Panc1 (cell line): ENCODE measurements at regions not wholly inside any gene's neighbourhood (a gene's known extent, or its start where the extent isn't known, plus 50 kb on each side); places are given as distances from the start of the nearest gene placed in this dataset.

Experiments used
- ATAC-seq: fragments of 200-7000 bp; cut with Tn5 transposase; 2 replicates; pipeline ENCODE4 v1.9.1; 2020; ENCODE audit warnings: mild to moderate bottlenecking, moderate library complexity
- BruUV-seq: library from RNA; stranded (reverse); fragments of 400-500 nt; replicated peaks from 2 replicates; lab custom pipeline; 2021; lab: Mats Ljungman, UMichigan
- CTCF ChIA-PET: fragments of 300-600 bp; sonication (Branson Sonifier 250); formaldehyde crosslinking; loops from one replicate; lab custom pipeline; 2022; ENCODE audit warnings: antibody characterized with exemption; lab: Charles Lee
- POLR2A ChIA-PET: fragments of 300-600 bp; sonication (Branson Sonifier 250); formaldehyde crosslinking; loops from one replicate; lab custom pipeline; 2022; ENCODE audit warnings: antibody characterized with exemption; lab: Charles Lee
- DNase-seq: peaks from one replicate; pipeline ENCODE4 v3.0.0-alpha.2; 2010; ENCODE audit warnings: low read depth, low spot score
- H3K27ac ChIP-seq: 2 replicates; pipeline ENCODE4 v1.5.1; 2011; ENCODE audit warnings: mild to moderate bottlenecking, low read length, inconsistent platforms
- H3K27me3 ChIP-seq: fragments of 200-500 bp; sonication (Bioruptor generic); 2 replicates; pipeline ENCODE4 v1.6.0; 2014; ENCODE audit warnings: low read length, inconsistent platforms; ENCODE audit not compliant: control insufficient read depth, insufficient read depth
- H3K36me3 ChIP-seq: fragments of 200-500 bp; sonication (Bioruptor generic); 2 replicates; pipeline ENCODE4 v1.5.1; 2014; ENCODE audit warnings: inconsistent platforms, mild to moderate bottlenecking, low read length, moderate library complexity; ENCODE audit not compliant: control insufficient read depth, insufficient read depth
- H3K4me1 ChIP-seq: 2 replicates; pipeline ENCODE4 v1.5.1; 2011; ENCODE audit warnings: inconsistent platforms, mild to moderate bottlenecking, low read length, moderate library complexity; ENCODE audit not compliant: control insufficient read depth, insufficient read depth
- H3K4me3 ChIP-seq, 2 experiments: 2 replicates each; pipeline ENCODE4 v1.5.1; 2011 to 2012; ENCODE audit warnings: low read depth in 2 of 2, low read length in 2 of 2, mild to moderate bottlenecking in 2 of 2, inconsistent platforms in 1 of 2, moderate library complexity in 1 of 2
- H3K9me3 ChIP-seq: fragments of 200-500 bp; sonication (Bioruptor generic); 2 replicates; pipeline ENCODE4 v1.5.1; 2014; ENCODE audit warnings: low read depth, mild to moderate bottlenecking, inconsistent platforms, low read length, moderate library complexity; ENCODE audit not compliant: control insufficient read depth, insufficient read depth
- CTCF ChIP-seq: fragments of 450-650 bp; IDR thresholded peaks from 2 replicates; pipeline ENCODE4 v1.5.1; 2017; ENCODE audit warnings: mild to moderate bottlenecking
- POLR2AphosphoS5 ChIP-seq: IDR thresholded peaks from 2 replicates; pipeline ENCODE4 v1.6.1; 2012; ENCODE audit warnings: mild to moderate bottlenecking, low read depth, low read length, moderate library complexity
- SIN3A ChIP-seq: IDR thresholded peaks from 2 replicates; pipeline ENCODE4 v1.6.1; 2012; ENCODE audit warnings: low read depth, mild to moderate bottlenecking, low read length, moderate library complexity, borderline replicate concordance; ENCODE audit not compliant: insufficient read depth
- TCF7L2 ChIP-seq: IDR thresholded peaks from 2 replicates; pipeline ENCODE4 v1.6.1; 2011; ENCODE audit warnings: mild to moderate bottlenecking, low read depth, low read length, inconsistent platforms
- in situ Hi-C: cut with HindIII; loops from 2 replicates; pipeline ENCODE4 v1.10.0; 2016; ENCODE audit warnings: low sequenced_read_pairs, low pct_unique_long_range_greater_than_20kb
- intact Hi-C: fragments of 100-400 bp; cut with micrococcal nuclease; formaldehyde crosslinking; loops from one replicate; pipeline ENCODE4 v1.10.0; 2022; ENCODE audit not compliant: unreplicated experiment
- TF ChIP-seq, protein P1 (sequence below), 2 experiments: IDR thresholded peaks; 2 replicates each; pipeline ENCODE4 v1.6.1; 2011 to 2012; ENCODE audit warnings: low read depth in 2 of 2, control low read depth in 1 of 2, low read length in 1 of 2, mild to moderate bottlenecking in 1 of 2, moderate library complexity in 1 of 2; ENCODE audit not compliant: insufficient read depth in 1 of 2

- no TSS peak for BruUV-seq
- ChIA-PET POLR2A (no interaction called here), CTCF (no interaction called here)
- no peak for DNase-seq
- H3K4me1 ChIP-seq = no peaks in the 10 kb centered on the region
- ATAC-seq = no peak
- in situ Hi-C loops (no loop called here), intact Hi-C loops (no loop called here)
- no peak overlapping the region for H3K27ac ChIP-seq
- H3K27me3 ChIP-seq = no peaks in the 10 kb centered on the region
- no peaks in the 10 kb centered on the region for H3K36me3 ChIP-seq
- no peak for TF ChIP-seq POLR2AphosphoS5
- TF ChIP-seq TCF7L2 = no peak
- TF ChIP-seq SIN3A = no peak
- TF ChIP-seq CTCF = no peak
- TF ChIP-seq, protein P1, sequence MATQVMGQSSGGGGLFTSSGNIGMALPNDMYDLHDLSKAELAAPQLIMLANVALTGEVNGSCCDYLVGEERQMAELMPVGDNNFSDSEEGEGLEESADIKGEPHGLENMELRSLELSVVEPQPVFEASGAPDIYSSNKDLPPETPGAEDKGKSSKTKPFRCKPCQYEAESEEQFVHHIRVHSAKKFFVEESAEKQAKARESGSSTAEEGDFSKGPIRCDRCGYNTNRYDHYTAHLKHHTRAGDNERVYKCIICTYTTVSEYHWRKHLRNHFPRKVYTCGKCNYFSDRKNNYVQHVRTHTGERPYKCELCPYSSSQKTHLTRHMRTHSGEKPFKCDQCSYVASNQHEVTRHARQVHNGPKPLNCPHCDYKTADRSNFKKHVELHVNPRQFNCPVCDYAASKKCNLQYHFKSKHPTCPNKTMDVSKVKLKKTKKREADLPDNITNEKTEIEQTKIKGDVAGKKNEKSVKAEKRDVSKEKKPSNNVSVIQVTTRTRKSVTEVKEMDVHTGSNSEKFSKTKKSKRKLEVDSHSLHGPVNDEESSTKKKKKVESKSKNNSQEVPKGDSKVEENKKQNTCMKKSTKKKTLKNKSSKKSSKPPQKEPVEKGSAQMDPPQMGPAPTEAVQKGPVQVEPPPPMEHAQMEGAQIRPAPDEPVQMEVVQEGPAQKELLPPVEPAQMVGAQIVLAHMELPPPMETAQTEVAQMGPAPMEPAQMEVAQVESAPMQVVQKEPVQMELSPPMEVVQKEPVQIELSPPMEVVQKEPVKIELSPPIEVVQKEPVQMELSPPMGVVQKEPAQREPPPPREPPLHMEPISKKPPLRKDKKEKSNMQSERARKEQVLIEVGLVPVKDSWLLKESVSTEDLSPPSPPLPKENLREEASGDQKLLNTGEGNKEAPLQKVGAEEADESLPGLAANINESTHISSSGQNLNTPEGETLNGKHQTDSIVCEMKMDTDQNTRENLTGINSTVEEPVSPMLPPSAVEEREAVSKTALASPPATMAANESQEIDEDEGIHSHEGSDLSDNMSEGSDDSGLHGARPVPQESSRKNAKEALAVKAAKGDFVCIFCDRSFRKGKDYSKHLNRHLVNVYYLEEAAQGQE (IDR thresholded peaks at IDR 0.05; ENCODE audit: insufficient read depth in 1 of 2, low read depth in 2 of 2, low read length in 1 of 2) = no peak
- no peak overlapping the region for H3K4me3 ChIP-seq
- no peaks in the 10 kb centered on the region for H3K9me3 ChIP-seq
These were observed 353.4 kb upstream of the FZD8 start for GRCh38 chr10:35995485-35995884.

GRCh38 chr10:35993591-35994515, 351.8 kb upstream of the FZD8 start:
- no peak overlapping the region for H3K4me3 ChIP-seq
- in situ Hi-C loops = no loop called here
- TF ChIP-seq, protein P1 (IDR thresholded peaks at IDR 0.05; ENCODE audit: insufficient read depth in 1 of 2, low read depth in 2 of 2, low read length in 1 of 2) = no peak
- TF ChIP-seq POLR2AphosphoS5 = no peak
- TF ChIP-seq CTCF = no peak
- TF ChIP-seq TCF7L2 = no peak
- TF ChIP-seq SIN3A = no peak
- H3K36me3 ChIP-seq = no peaks in the 10 kb centered on the region
- H3K4me1 ChIP-seq = no peaks in the 10 kb centered on the region
- ChIA-PET POLR2A (no interaction called here), CTCF (interaction anchor here (0.7 kb wide), 1 partner anchor 1328 kb away, joined by 12 read pairs; no protein-coding TSS in a partner anchor)
- no TSS peak for BruUV-seq
- ATAC-seq (no peak), DNase-seq (no peak)
- H3K9me3 ChIP-seq = no peaks in the 10 kb centered on the region
- no peak overlapping the region for H3K27ac ChIP-seq
- H3K27me3 ChIP-seq = no peaks in the 10 kb centered on the region
- intact Hi-C loops = no loop called here
